Osteocyte (in vitro differentiated cells): ENCODE measurements at regions not wholly inside any gene's neighbourhood (a gene's known extent, or its start where the extent isn't known, plus 50 kb on each side); places are given as distances from the start of the nearest gene placed in this dataset.

Experiments
- DNase-seq: peaks from one replicate; pipeline ENCODE4 v3.0.0; 2021; ENCODE audit warnings: mixed read lengths; ENCODE audit not compliant: unreplicated experiment; ENCODE audit errors: extremely low spot score
- H3K27ac Mint-ChIP-seq: one replicate; pipeline ENCODE4 v1.8.0; 2021; ENCODE audit warnings: mild to moderate bottlenecking, mixed read lengths; ENCODE audit not compliant: unreplicated experiment
- H3K27me3 Mint-ChIP-seq: one replicate; pipeline ENCODE4 v1.8.0; 2021; ENCODE audit warnings: mixed read lengths; ENCODE audit not compliant: unreplicated experiment
- H3K36me3 Mint-ChIP-seq: one replicate; pipeline ENCODE4 v1.8.0; 2021; ENCODE audit warnings: mixed read lengths; ENCODE audit not compliant: unreplicated experiment
- H3K4me1 Mint-ChIP-seq: one replicate; pipeline ENCODE4 v1.8.0; 2021; ENCODE audit warnings: mixed read lengths; ENCODE audit not compliant: unreplicated experiment
- H3K4me3 Mint-ChIP-seq: one replicate; pipeline ENCODE4 v1.8.0; 2021; ENCODE audit warnings: mild to moderate bottlenecking, moderate library complexity, mixed read lengths; ENCODE audit not compliant: unreplicated experiment
- H3K9me3 Mint-ChIP-seq: one replicate; pipeline ENCODE4 v1.8.0; 2021; ENCODE audit warnings: mixed read lengths; ENCODE audit not compliant: unreplicated experiment
- CTCF ChIP-seq: fragments of 200-600 bp; sonication (generic); IDR thresholded peaks from 2 replicates; pipeline ENCODE4 v1.5.0; 2021; ENCODE audit warnings: antibody characterized with exemption, mild to moderate bottlenecking, moderate library complexity

- Mint-ChIP-seq H3K27ac (no peak overlapping the region), H3K27me3 (peaks cover 15% of the 10 kb centered on the region), H3K9me3 (no peaks in the 10 kb centered on the region), H3K36me3 (no peaks in the 10 kb centered on the region), H3K4me3 (no peak overlapping the region), H3K4me1 (no peaks in the 10 kb centered on the region)
- DNase-seq: no peak
- no peak for TF ChIP-seq CTCF
Observed at GRCh38 chr14:22065347-22065746, 391.7 kb upstream of the OR4E1 start.

- Mint-ChIP-seq H3K27ac (no peak overlapping the region), H3K4me3 (no peak overlapping the region), H3K4me1 (no peaks in the 10 kb centered on the region), H3K36me3 (no peaks in the 10 kb centered on the region), H3K27me3 (peaks cover 11% of the 10 kb centered on the region), H3K9me3 (peaks cover 4% of the 10 kb centered on the region)
- no peak for DNase-seq
- TF ChIP-seq CTCF: no peak
Observed at GRCh38 chr14:22059201-22059600, 385.6 kb upstream of the OR4E1 start.

- H3K27ac Mint-ChIP-seq: no peak overlapping the region
- no peaks in the 10 kb centered on the region for H3K4me1 Mint-ChIP-seq
- H3K9me3 Mint-ChIP-seq: no peaks in the 10 kb centered on the region
- H3K36me3 Mint-ChIP-seq: no peaks in the 10 kb centered on the region
- peaks cover 17% of the 10 kb centered on the region for H3K27me3 Mint-ChIP-seq
- no peak overlapping the region for H3K4me3 Mint-ChIP-seq
- TF ChIP-seq CTCF: no peak
- no peak for DNase-seq
Observed at GRCh38 chr14:22052795-22053194, 379.2 kb upstream of the OR4E1 start.

- Mint-ChIP-seq H3K36me3 (no peaks in the 10 kb centered on the region), H3K27me3 (peaks cover 10% of the 10 kb centered on the region), H3K9me3 (no peaks in the 10 kb centered on the region), H3K4me3 (no peak overlapping the region), H3K27ac (no peak overlapping the region), H3K4me1 (no peaks in the 10 kb centered on the region)
- DNase-seq: no peak
- TF ChIP-seq CTCF: peak; percentile 12
Observed at GRCh38 chr14:22047115-22047514, 373.5 kb upstream of the OR4E1 start.

GRCh38 chr14:22046063-22046462 lies 372.4 kb upstream of the OR4E1 start:
- no peak overlapping the region for H3K27ac Mint-ChIP-seq
- peaks cover 8% of the 10 kb centered on the region for H3K27me3 Mint-ChIP-seq
- TF ChIP-seq CTCF: no peak
- no peaks in the 10 kb centered on the region for H3K36me3 Mint-ChIP-seq
- no peaks in the 10 kb centered on the region for H3K9me3 Mint-ChIP-seq
- no peak overlapping the region for H3K4me3 Mint-ChIP-seq
- DNase-seq: no peak
- H3K4me1 Mint-ChIP-seq: no peaks in the 10 kb centered on the region
